KMS-11 (cell line): ENCODE measurements at regions not wholly inside any gene's neighbourhood (a gene's known extent, or its start where the extent isn't known, plus 50 kb on each side); places are given as distances from the start of the nearest gene placed in this dataset.
"Not testable (repeated sequence)": the region's sequence is repeated elsewhere in the genome, so short reads cannot be mapped to it uniquely, and the experiment has no call there.

Source experiments
- H2AFZ ChIP-seq: fragments of 200-600 bp; sonication (generic); 2 replicates; pipeline ENCODE4 v1.6.1; 2016; ENCODE audit warnings: antibody characterized with exemption, mixed run types, low read depth
- H3K27ac ChIP-seq: fragments of 200-600 bp; sonication (generic); 2 replicates; pipeline ENCODE4 v1.6.1; 2016; ENCODE audit warnings: mild to moderate bottlenecking, mixed run types
- H3K27me3 ChIP-seq: fragments of 200-600 bp; sonication (generic); 2 replicates; pipeline ENCODE4 v1.6.1; 2017; ENCODE audit warnings: mild to moderate bottlenecking, low read depth, mixed run types, moderate library complexity; ENCODE audit not compliant: insufficient read depth
- H3K36me3 ChIP-seq: fragments of 200-600 bp; sonication (generic); 2 replicates; pipeline ENCODE4 v1.6.1; 2017; ENCODE audit warnings: mild to moderate bottlenecking, mixed run types; ENCODE audit not compliant: insufficient read depth
- H3K4me1 ChIP-seq: fragments of 200-600 bp; sonication (generic); 2 replicates; pipeline ENCODE4 v1.6.1; 2016; ENCODE audit warnings: mild to moderate bottlenecking, low read depth, mixed run types; ENCODE audit not compliant: poor library complexity, severe bottlenecking
- H3K4me2 ChIP-seq: fragments of 200-600 bp; sonication (generic); 2 replicates; pipeline ENCODE4 v1.7.0; 2016; ENCODE audit warnings: mild to moderate bottlenecking, mixed run types
- H3K4me3 ChIP-seq: fragments of 200-600 bp; sonication (generic); IDR thresholded peaks from 2 replicates; pipeline ENCODE4 v1.6.1; 2017; ENCODE audit warnings: low read depth, low read length, mixed read lengths; ENCODE audit not compliant: insufficient read depth
- H3K79me2 ChIP-seq: fragments of 200-600 bp; sonication (generic); 2 replicates; pipeline ENCODE4 v1.6.1; 2016; ENCODE audit warnings: low read depth, mixed run types; ENCODE audit not compliant: insufficient read depth
- H3K9ac ChIP-seq: fragments of 200-600 bp; sonication (generic); 2 replicates; pipeline ENCODE4 v1.6.1; 2016; ENCODE audit warnings: mild to moderate bottlenecking, mixed run types
- H4K20me1 ChIP-seq: fragments of 200-600 bp; sonication (generic); 2 replicates; pipeline ENCODE4 v1.6.1; 2016; ENCODE audit warnings: mild to moderate bottlenecking, mixed run types; ENCODE audit not compliant: insufficient read depth
- CTCF ChIP-seq: fragments of 200-600 bp; sonication (generic); conservative IDR thresholded peaks from 2 replicates; pipeline ENCODE4 v1.6.1; 2017; ENCODE audit warnings: low read depth, mild to moderate bottlenecking, antibody characterized with exemption, low read length, moderate library complexity, mixed read lengths

- H3K27ac ChIP-seq, H3K27me3 ChIP-seq, H3K4me1 ChIP-seq, H2AFZ ChIP-seq, H3K4me3 ChIP-seq, H3K36me3 ChIP-seq, H3K79me2 ChIP-seq, H4K20me1 ChIP-seq, H3K4me2 ChIP-seq, H3K9ac ChIP-seq: not testable (repeated sequence)
Observed at GRCh38 chr2:131722256-131722655, 194.6 kb downstream of the CCDC74A start.

GRCh38 chr2:131724019-131724418, 196.3 kb downstream of the CCDC74A start:
- Histone ChIP-seq H3K4me2 (no peak overlapping the region), H4K20me1 (no peaks in the 10 kb centered on the region), H3K27ac (no peak overlapping the region), H3K79me2 (no peaks in the 10 kb centered on the region), H3K9ac (no peak overlapping the region), H2AFZ (no peak overlapping the region), H3K27me3 (no peaks in the 10 kb centered on the region), H3K36me3 (no peaks in the 10 kb centered on the region), H3K4me3 (no peak overlapping the region), H3K4me1 (no peaks in the 10 kb centered on the region)
- no peak for TF ChIP-seq CTCF

GRCh38 chr2:131728451-131728850, 200.8 kb downstream of the CCDC74A start:
- not testable (repeated sequence) for H3K4me1 ChIP-seq, H3K27me3 ChIP-seq, H3K4me3 ChIP-seq, H3K79me2 ChIP-seq, H3K36me3 ChIP-seq, H3K4me2 ChIP-seq, H3K9ac ChIP-seq, H4K20me1 ChIP-seq, H3K27ac ChIP-seq, H2AFZ ChIP-seq

GRCh38 chr2:131733530-131733929, 205.8 kb downstream of the CCDC74A start:
- not testable (repeated sequence) for H3K79me2 ChIP-seq, H3K27ac ChIP-seq, H3K27me3 ChIP-seq, H3K9ac ChIP-seq, H3K4me2 ChIP-seq, H3K4me1 ChIP-seq, H2AFZ ChIP-seq, H3K4me3 ChIP-seq, H3K36me3 ChIP-seq, H4K20me1 ChIP-seq

- H3K79me2 ChIP-seq, H3K4me1 ChIP-seq, H3K9ac ChIP-seq, H3K27ac ChIP-seq, H3K36me3 ChIP-seq, H4K20me1 ChIP-seq, H2AFZ ChIP-seq, H3K4me2 ChIP-seq, H3K4me3 ChIP-seq, H3K27me3 ChIP-seq: not testable (repeated sequence)
Observed at GRCh38 chr2:131736406-131736805, 208.7 kb downstream of the CCDC74A start.

GRCh38 chr2:131738533-131738932, 210.8 kb downstream of the CCDC74A start:
- not testable (repeated sequence) for H3K79me2 ChIP-seq, H3K27me3 ChIP-seq, H3K27ac ChIP-seq, H3K36me3 ChIP-seq, H3K4me1 ChIP-seq, H2AFZ ChIP-seq, H3K4me2 ChIP-seq, H4K20me1 ChIP-seq, H3K9ac ChIP-seq, H3K4me3 ChIP-seq

GRCh38 chr2:131738996-131739434, 211.3 kb downstream of the CCDC74A start:
- H3K36me3 ChIP-seq, H3K4me1 ChIP-seq, H4K20me1 ChIP-seq, H3K27ac ChIP-seq, H3K4me3 ChIP-seq, H3K27me3 ChIP-seq, H3K9ac ChIP-seq, H3K4me2 ChIP-seq, H3K79me2 ChIP-seq, H2AFZ ChIP-seq: not testable (repeated sequence)
